ENCODE measurements at regions not wholly inside any gene's neighbourhood (a gene's known extent, or its start where the extent isn't known, plus 50 kb on each side); places are given as distances from the start of the nearest gene placed in this dataset.

- TF ChIP-seq, protein P1, sequence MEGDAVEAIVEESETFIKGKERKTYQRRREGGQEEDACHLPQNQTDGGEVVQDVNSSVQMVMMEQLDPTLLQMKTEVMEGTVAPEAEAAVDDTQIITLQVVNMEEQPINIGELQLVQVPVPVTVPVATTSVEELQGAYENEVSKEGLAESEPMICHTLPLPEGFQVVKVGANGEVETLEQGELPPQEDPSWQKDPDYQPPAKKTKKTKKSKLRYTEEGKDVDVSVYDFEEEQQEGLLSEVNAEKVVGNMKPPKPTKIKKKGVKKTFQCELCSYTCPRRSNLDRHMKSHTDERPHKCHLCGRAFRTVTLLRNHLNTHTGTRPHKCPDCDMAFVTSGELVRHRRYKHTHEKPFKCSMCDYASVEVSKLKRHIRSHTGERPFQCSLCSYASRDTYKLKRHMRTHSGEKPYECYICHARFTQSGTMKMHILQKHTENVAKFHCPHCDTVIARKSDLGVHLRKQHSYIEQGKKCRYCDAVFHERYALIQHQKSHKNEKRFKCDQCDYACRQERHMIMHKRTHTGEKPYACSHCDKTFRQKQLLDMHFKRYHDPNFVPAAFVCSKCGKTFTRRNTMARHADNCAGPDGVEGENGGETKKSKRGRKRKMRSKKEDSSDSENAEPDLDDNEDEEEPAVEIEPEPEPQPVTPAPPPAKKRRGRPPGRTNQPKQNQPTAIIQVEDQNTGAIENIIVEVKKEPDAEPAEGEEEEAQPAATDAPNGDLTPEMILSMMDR (IDR thresholded peaks at IDR 0.05; ENCODE audit: low read depth, low read length, missing input control) = no peak
- TF ChIP-seq YY1 (IDR thresholded peaks at IDR 0.05) (no peak), EGR1 (IDR thresholded peaks at IDR 0.05; ENCODE audit: low read depth in 2 of 2) (no peak), RAD21 (IDR thresholded peaks at IDR 0.05) (no peak), TAF1 (conservative IDR thresholded peaks at IDR 0.05) (no peak)
- TF ChIP-seq, protein P2, sequence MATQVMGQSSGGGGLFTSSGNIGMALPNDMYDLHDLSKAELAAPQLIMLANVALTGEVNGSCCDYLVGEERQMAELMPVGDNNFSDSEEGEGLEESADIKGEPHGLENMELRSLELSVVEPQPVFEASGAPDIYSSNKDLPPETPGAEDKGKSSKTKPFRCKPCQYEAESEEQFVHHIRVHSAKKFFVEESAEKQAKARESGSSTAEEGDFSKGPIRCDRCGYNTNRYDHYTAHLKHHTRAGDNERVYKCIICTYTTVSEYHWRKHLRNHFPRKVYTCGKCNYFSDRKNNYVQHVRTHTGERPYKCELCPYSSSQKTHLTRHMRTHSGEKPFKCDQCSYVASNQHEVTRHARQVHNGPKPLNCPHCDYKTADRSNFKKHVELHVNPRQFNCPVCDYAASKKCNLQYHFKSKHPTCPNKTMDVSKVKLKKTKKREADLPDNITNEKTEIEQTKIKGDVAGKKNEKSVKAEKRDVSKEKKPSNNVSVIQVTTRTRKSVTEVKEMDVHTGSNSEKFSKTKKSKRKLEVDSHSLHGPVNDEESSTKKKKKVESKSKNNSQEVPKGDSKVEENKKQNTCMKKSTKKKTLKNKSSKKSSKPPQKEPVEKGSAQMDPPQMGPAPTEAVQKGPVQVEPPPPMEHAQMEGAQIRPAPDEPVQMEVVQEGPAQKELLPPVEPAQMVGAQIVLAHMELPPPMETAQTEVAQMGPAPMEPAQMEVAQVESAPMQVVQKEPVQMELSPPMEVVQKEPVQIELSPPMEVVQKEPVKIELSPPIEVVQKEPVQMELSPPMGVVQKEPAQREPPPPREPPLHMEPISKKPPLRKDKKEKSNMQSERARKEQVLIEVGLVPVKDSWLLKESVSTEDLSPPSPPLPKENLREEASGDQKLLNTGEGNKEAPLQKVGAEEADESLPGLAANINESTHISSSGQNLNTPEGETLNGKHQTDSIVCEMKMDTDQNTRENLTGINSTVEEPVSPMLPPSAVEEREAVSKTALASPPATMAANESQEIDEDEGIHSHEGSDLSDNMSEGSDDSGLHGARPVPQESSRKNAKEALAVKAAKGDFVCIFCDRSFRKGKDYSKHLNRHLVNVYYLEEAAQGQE (IDR thresholded peaks at IDR 0.05) = no peak
- TF ChIP-seq, protein P3, sequence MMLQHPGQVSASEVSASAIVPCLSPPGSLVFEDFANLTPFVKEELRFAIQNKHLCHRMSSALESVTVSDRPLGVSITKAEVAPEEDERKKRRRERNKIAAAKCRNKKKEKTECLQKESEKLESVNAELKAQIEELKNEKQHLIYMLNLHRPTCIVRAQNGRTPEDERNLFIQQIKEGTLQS (IDR thresholded peaks at IDR 0.05) = no peak
These were observed 106.8 kb upstream of the RND3 start for GRCh38 chr2:150594299-150594698.

Data from liver (tissue), 3 donors.